ENCODE measurements at regions not wholly inside any gene's neighbourhood (a gene's known extent, or its start where the extent isn't known, plus 50 kb on each side); places are given as distances from the start of the nearest gene placed in this dataset.
"Not testable (repeated sequence)": the region's sequence is repeated elsewhere in the genome, so short reads cannot be mapped to it uniquely, and the experiment has no call there.

- no peak for DNase-seq
These were observed 62.7 kb upstream of the SULF2 start for GRCh38 chr20:47847884-47848485.

GRCh38 chr20:47847220-47847619 is 61.9 kb upstream of the SULF2 start:
- DNase-seq = not testable (repeated sequence)

- DNase-seq = not testable (repeated sequence)
These were observed 61.4 kb upstream of the SULF2 start for GRCh38 chr20:47846651-47847050.

- not testable (repeated sequence) for DNase-seq
These were observed 60.2 kb upstream of the SULF2 start for GRCh38 chr20:47845382-47845977.

GRCh38 chr20:47844568-47844906 is 59.3 kb upstream of the SULF2 start:
- DNase-seq = not testable (repeated sequence)

- no peak for DNase-seq
These were observed 58.7 kb upstream of the SULF2 start for GRCh38 chr20:47843886-47844567.

- DNase-seq = not testable (repeated sequence)
These were observed 57.7 kb upstream of the SULF2 start for GRCh38 chr20:47842950-47843349.

GRCh38 chr20:47842004-47842403 is 56.7 kb upstream of the SULF2 start:
- DNase-seq = not testable (repeated sequence)

GRCh38 chr20:47836256-47836817 is 51.1 kb upstream of the SULF2 start:
- DNase-seq = not testable (repeated sequence)

All from GDM1 (cell line).